ENCODE measurements at regions not wholly inside any gene's neighbourhood (a gene's known extent, or its start where the extent isn't known, plus 50 kb on each side); places are given as distances from the start of the nearest gene placed in this dataset.
"Not testable (repeated sequence)": the region's sequence is repeated elsewhere in the genome, so short reads cannot be mapped to it uniquely, and the experiment has no call there.

GRCh38 chr6:134577998-134578397 is 260.1 kb upstream of the SGK1 start:
- Histone ChIP-seq H3K4me1 (ENCODE audit: insufficient read depth, low read length) (no peaks in the 10 kb centered on the region), H3K27ac (ENCODE audit: low read depth, low read length) (no peak overlapping the region), H3K27me3 (ENCODE audit: insufficient read depth, low read length) (no peaks in the 10 kb centered on the region), H3K9ac (ENCODE audit: low read depth, low read length) (no peak overlapping the region), H3K9me3 (ENCODE audit: insufficient read depth, low read depth, low read length) (no peaks in the 10 kb centered on the region), H3K36me3 (ENCODE audit: insufficient read depth, low read length) (no peaks in the 10 kb centered on the region), H3K4me3 (ENCODE audit: low read length) (no peak overlapping the region)

GRCh38 chr6:134575221-134575620 is 257.3 kb upstream of the SGK1 start:
- 93% methylated on average over 1 of the region's 1 CpG for WGBS
- Histone ChIP-seq H3K27ac (ENCODE audit: low read depth, low read length) (no peak overlapping the region), H3K4me1 (ENCODE audit: insufficient read depth, low read length) (no peaks in the 10 kb centered on the region), H3K36me3 (ENCODE audit: insufficient read depth, low read length) (no peaks in the 10 kb centered on the region), H3K9ac (ENCODE audit: low read depth, low read length) (no peak overlapping the region), H3K27me3 (ENCODE audit: insufficient read depth, low read length) (no peaks in the 10 kb centered on the region), H3K9me3 (ENCODE audit: insufficient read depth, low read depth, low read length) (no peaks in the 10 kb centered on the region), H3K4me3 (ENCODE audit: low read length) (no peak overlapping the region)

GRCh38 chr6:134574491-134574890 is 256.6 kb upstream of the SGK1 start:
- H3K9ac ChIP-seq (ENCODE audit: low read depth, low read length): no peak overlapping the region
- no peak overlapping the region for H3K27ac ChIP-seq (ENCODE audit: low read depth, low read length)
- WGBS: 92% methylated on average over 5 of the region's 5 CpGs
- no peak overlapping the region for H3K4me3 ChIP-seq (ENCODE audit: low read length)
- H3K9me3 ChIP-seq (ENCODE audit: insufficient read depth, low read depth, low read length): no peaks in the 10 kb centered on the region
- no peaks in the 10 kb centered on the region for H3K4me1 ChIP-seq (ENCODE audit: insufficient read depth, low read length)
- no peaks in the 10 kb centered on the region for H3K27me3 ChIP-seq (ENCODE audit: insufficient read depth, low read length)
- no peaks in the 10 kb centered on the region for H3K36me3 ChIP-seq (ENCODE audit: insufficient read depth, low read length)

DNA sequence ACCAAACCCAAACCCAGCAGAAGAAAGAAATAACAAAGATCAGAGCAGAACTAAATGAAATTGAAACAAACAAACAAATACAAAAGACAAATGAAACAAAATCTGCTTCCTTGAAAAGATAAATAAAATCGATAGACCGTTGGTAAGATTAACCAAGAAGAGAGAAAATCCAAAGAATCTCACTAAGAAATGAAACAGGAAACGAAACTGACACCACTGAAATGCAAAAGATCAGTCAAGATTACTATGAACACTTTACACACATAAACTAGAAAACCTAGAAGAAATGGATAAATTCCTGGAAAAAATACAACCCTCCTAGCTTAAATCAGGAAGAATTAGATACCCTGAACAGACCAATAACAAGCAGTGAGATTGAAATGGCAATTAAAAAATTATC is 252.1 kb upstream of the SGK1 start:
- not testable (repeated sequence) for H3K27me3 ChIP-seq (ENCODE audit: insufficient read depth, low read length); H3K9me3 ChIP-seq (ENCODE audit: insufficient read depth, low read depth, low read length); H3K9ac ChIP-seq (ENCODE audit: low read depth, low read length); H3K36me3 ChIP-seq (ENCODE audit: insufficient read depth, low read length); H3K4me3 ChIP-seq (ENCODE audit: low read length); H3K4me1 ChIP-seq (ENCODE audit: insufficient read depth, low read length); H3K27ac ChIP-seq (ENCODE audit: low read depth, low read length)
- 89% methylated on average over 3 of the region's 3 CpGs for WGBS

GRCh38 chr6:134564705-134565104 is 246.8 kb upstream of the SGK1 start:
- H3K9ac ChIP-seq (ENCODE audit: low read depth, low read length): no peak overlapping the region
- H3K36me3 ChIP-seq (ENCODE audit: insufficient read depth, low read length): no peaks in the 10 kb centered on the region
- H3K27ac ChIP-seq (ENCODE audit: low read depth, low read length): no peak overlapping the region
- H3K27me3 ChIP-seq (ENCODE audit: insufficient read depth, low read length): no peaks in the 10 kb centered on the region
- WGBS: 94% methylated on average over 5 of the region's 5 CpGs
- H3K4me3 ChIP-seq (ENCODE audit: low read length): no peak overlapping the region
- H3K9me3 ChIP-seq (ENCODE audit: insufficient read depth, low read depth, low read length): no peaks in the 10 kb centered on the region
- no peaks in the 10 kb centered on the region for H3K4me1 ChIP-seq (ENCODE audit: insufficient read depth, low read length)

DNA sequence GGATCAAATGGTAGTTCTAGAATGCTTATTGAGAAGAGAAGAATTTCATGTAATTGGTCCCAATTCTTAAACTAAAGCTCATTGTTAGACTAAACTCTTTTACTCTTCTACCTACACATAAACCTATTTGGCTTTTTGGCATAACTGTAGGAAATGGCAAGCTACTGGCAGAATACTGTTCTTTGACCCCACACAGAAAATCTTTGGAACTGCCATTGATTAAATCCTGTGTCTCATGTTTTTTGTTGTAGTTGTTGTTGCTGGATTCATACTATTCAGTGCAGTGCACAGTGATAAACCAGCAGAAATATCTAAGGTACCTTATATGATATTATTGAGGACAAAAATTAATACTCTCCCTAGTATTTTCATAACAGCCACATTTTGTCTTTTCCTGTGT is 242.1 kb upstream of the SGK1 start:
- H3K4me1 ChIP-seq (ENCODE audit: insufficient read depth, low read length): no peaks in the 10 kb centered on the region
- no peak overlapping the region for H3K4me3 ChIP-seq (ENCODE audit: low read length)
- H3K9me3 ChIP-seq (ENCODE audit: insufficient read depth, low read depth, low read length): no peaks in the 10 kb centered on the region
- no peaks in the 10 kb centered on the region for H3K36me3 ChIP-seq (ENCODE audit: insufficient read depth, low read length)
- H3K27ac ChIP-seq (ENCODE audit: low read depth, low read length): no peak overlapping the region
- H3K27me3 ChIP-seq (ENCODE audit: insufficient read depth, low read length): no peaks in the 10 kb centered on the region
- H3K9ac ChIP-seq (ENCODE audit: low read depth, low read length): no peak overlapping the region

GRCh38 chr6:134557509-134557908 is 239.6 kb upstream of the SGK1 start:
- Histone ChIP-seq H3K36me3 (ENCODE audit: insufficient read depth, low read length) (no peaks in the 10 kb centered on the region), H3K4me3 (ENCODE audit: low read length) (no peak overlapping the region), H3K9ac (ENCODE audit: low read depth, low read length) (no peak overlapping the region), H3K9me3 (ENCODE audit: insufficient read depth, low read depth, low read length) (no peaks in the 10 kb centered on the region), H3K27ac (ENCODE audit: low read depth, low read length) (no peak overlapping the region), H3K27me3 (ENCODE audit: insufficient read depth, low read length) (no peaks in the 10 kb centered on the region), H3K4me1 (ENCODE audit: insufficient read depth, low read length) (no peaks in the 10 kb centered on the region)
- no CpG with 5 or more reads among the region's 1 CpG for WGBS

DNA sequence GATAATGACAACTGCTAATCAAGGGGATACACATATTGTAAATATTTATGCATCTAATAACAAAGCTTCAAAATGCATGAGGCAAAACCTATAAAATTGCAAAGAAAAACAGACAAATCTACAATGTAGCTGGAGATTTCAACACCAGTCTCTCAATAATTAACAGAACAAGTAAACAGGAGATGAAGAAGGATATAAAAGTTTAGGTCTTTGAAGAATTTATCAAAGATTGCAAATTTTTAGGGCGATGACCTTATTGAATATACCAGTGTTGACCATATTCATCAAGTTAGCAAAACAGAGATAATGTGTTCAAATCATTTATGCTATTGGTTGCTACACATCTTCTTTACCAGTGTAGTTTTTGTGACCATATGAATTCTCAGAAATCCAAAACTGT is 237.8 kb upstream of the SGK1 start:
- H3K9ac ChIP-seq (ENCODE audit: low read depth, low read length): no peak overlapping the region
- no peaks in the 10 kb centered on the region for H3K36me3 ChIP-seq (ENCODE audit: insufficient read depth, low read length)
- no peaks in the 10 kb centered on the region for H3K9me3 ChIP-seq (ENCODE audit: insufficient read depth, low read depth, low read length)
- peaks cover 7% of the 10 kb centered on the region for H3K4me1 ChIP-seq (ENCODE audit: insufficient read depth, low read length)
- no peak overlapping the region for H3K27ac ChIP-seq (ENCODE audit: low read depth, low read length)
- no peaks in the 10 kb centered on the region for H3K27me3 ChIP-seq (ENCODE audit: insufficient read depth, low read length)
- no peak overlapping the region for H3K4me3 ChIP-seq (ENCODE audit: low read length)
- WGBS: 77% methylated on average over 1 of the region's 1 CpG

GRCh38 chr6:134553936-134554335 is 236.0 kb upstream of the SGK1 start:
- Histone ChIP-seq H3K27me3 (ENCODE audit: insufficient read depth, low read length) (no peaks in the 10 kb centered on the region), H3K4me1 (ENCODE audit: insufficient read depth, low read length) (peaks cover 15% of the 10 kb centered on the region), H3K9ac (ENCODE audit: low read depth, low read length) (no peak overlapping the region), H3K27ac (ENCODE audit: low read depth, low read length) (no peak overlapping the region), H3K9me3 (ENCODE audit: insufficient read depth, low read depth, low read length) (no peaks in the 10 kb centered on the region), H3K4me3 (ENCODE audit: low read length) (no peak overlapping the region), H3K36me3 (ENCODE audit: insufficient read depth, low read length) (no peaks in the 10 kb centered on the region)
- WGBS: 97% methylated on average over 3 of the region's 3 CpGs

- H3K4me3 ChIP-seq (ENCODE audit: low read length): no peak overlapping the region
- H3K27ac ChIP-seq (ENCODE audit: low read depth, low read length): no peak overlapping the region
- 84% methylated on average over 6 of the region's 6 CpGs for WGBS
- no peak overlapping the region for H3K9ac ChIP-seq (ENCODE audit: low read depth, low read length)
- no peaks in the 10 kb centered on the region for H3K27me3 ChIP-seq (ENCODE audit: insufficient read depth, low read length)
- H3K9me3 ChIP-seq (ENCODE audit: insufficient read depth, low read depth, low read length): no peaks in the 10 kb centered on the region
- H3K36me3 ChIP-seq (ENCODE audit: insufficient read depth, low read length): no peaks in the 10 kb centered on the region
- H3K4me1 ChIP-seq (ENCODE audit: insufficient read depth, low read length): peaks cover 15% of the 10 kb centered on the region
Observed at GRCh38 chr6:134551245-134551960, 233.5 kb upstream of the SGK1 start.

GRCh38 chr6:134550604-134551003 is 232.7 kb upstream of the SGK1 start:
- Histone ChIP-seq H3K27ac (ENCODE audit: low read depth, low read length) (peak overlapping the region; percentile 25; the same call in 1 of the 2 replicates), H3K9me3 (ENCODE audit: insufficient read depth, low read depth, low read length) (no peaks in the 10 kb centered on the region), H3K9ac (ENCODE audit: low read depth, low read length) (no peak overlapping the region), H3K4me1 (ENCODE audit: insufficient read depth, low read length) (peaks cover 15% of the 10 kb centered on the region), H3K27me3 (ENCODE audit: insufficient read depth, low read length) (no peaks in the 10 kb centered on the region), H3K4me3 (ENCODE audit: low read length) (no peak overlapping the region), H3K36me3 (ENCODE audit: insufficient read depth, low read length) (no peaks in the 10 kb centered on the region)
- WGBS: 85% methylated on average over 3 of the region's 3 CpGs

DNA sequence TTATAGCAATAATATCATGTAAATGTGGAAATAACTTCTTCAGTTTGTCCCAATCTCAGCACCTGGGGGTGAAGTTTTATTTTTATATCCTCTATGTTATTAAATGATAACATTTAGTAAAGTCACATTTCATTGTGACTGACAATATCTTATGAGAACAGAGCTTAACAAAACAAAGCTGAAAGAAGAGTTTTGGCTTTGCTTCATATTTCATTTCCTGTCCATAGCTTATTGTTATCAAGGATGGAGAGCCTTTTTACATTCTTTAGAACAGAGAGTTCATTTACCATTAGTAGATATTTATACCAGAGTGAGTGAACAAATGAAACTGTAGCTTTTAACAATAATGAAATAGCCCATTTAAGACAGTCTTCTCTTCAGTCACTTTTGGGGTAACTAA is 231.9 kb upstream of the SGK1 start:
- Histone ChIP-seq H3K4me1 (ENCODE audit: insufficient read depth, low read length) (peaks cover 15% of the 10 kb centered on the region), H3K9ac (ENCODE audit: low read depth, low read length) (no peak overlapping the region), H3K27me3 (ENCODE audit: insufficient read depth, low read length) (no peaks in the 10 kb centered on the region), H3K4me3 (ENCODE audit: low read length) (no peak overlapping the region), H3K27ac (ENCODE audit: low read depth, low read length) (peak overlapping the region; percentile 25; the same call in 1 of the 2 replicates), H3K9me3 (ENCODE audit: insufficient read depth, low read depth, low read length) (no peaks in the 10 kb centered on the region), H3K36me3 (ENCODE audit: insufficient read depth, low read length) (no peaks in the 10 kb centered on the region)
